GM18519 (cell line): ENCODE measurements at regions not wholly inside any gene's neighbourhood (a gene's known extent, or its start where the extent isn't known, plus 50 kb on each side); places are given as distances from the start of the nearest gene placed in this dataset.
"Not testable (repeated sequence)": the region's sequence is repeated elsewhere in the genome, so short reads cannot be mapped to it uniquely, and the experiment has no call there.

ENCODE experiments used
- ATAC-seq: cut with Tn5 transposase; IDR thresholded peaks from one replicate; pipeline ENCODE4 v1.9.1; 2021; ENCODE audit warnings: mild to moderate bottlenecking, moderate library complexity; ENCODE audit not compliant: unreplicated experiment, low FRiP score

GRCh38 chr11:129625930-129626329 lies 189.7 kb upstream of the TMEM45B start:
- no peak for ATAC-seq

GRCh38 chr11:129631201-129631600 lies 184.4 kb upstream of the TMEM45B start:
- ATAC-seq = no peak

GRCh38 chr11:129636926-129637325 lies 178.7 kb upstream of the TMEM45B start:
- no peak for ATAC-seq

GRCh38 chr11:129637473-129637872 lies 178.2 kb upstream of the TMEM45B start:
- ATAC-seq = no peak

- no peak for ATAC-seq
Measured at GRCh38 chr11:129637983-129638776, 177.5 kb upstream of the TMEM45B start.

- ATAC-seq = no peak
Measured at GRCh38 chr11:129639300-129639699, 176.3 kb upstream of the TMEM45B start.

GRCh38 chr11:129640671-129641070 lies 175.0 kb upstream of the TMEM45B start:
- ATAC-seq = no peak

- ATAC-seq = no peak
Measured at GRCh38 chr11:129643031-129643721, 172.5 kb upstream of the TMEM45B start.

GRCh38 chr11:129644326-129644725 lies 171.3 kb upstream of the TMEM45B start:
- no peak for ATAC-seq

- no peak for ATAC-seq
Measured at GRCh38 chr11:129645943-129646342, 169.7 kb upstream of the TMEM45B start.

- not testable (repeated sequence) for ATAC-seq
Measured at GRCh38 chr11:129650044-129650443, 165.6 kb upstream of the TMEM45B start.

GRCh38 chr11:129652835-129653234 lies 162.8 kb upstream of the TMEM45B start:
- ATAC-seq = no peak

GRCh38 chr11:129655247-129655832 lies 160.3 kb upstream of the TMEM45B start:
- no peak for ATAC-seq

- no peak for ATAC-seq
Measured at GRCh38 chr11:129657866-129658525, 157.7 kb upstream of the TMEM45B start.

- no peak for ATAC-seq
Measured at GRCh38 chr11:129658526-129658867, 157.2 kb upstream of the TMEM45B start.

- no peak for ATAC-seq
Measured at GRCh38 chr11:129680907-129681306, 134.7 kb upstream of the TMEM45B start.

- ATAC-seq = no peak
Measured at GRCh38 chr11:129681344-129682114, 134.1 kb upstream of the TMEM45B start.

GRCh38 chr11:129686269-129686668 lies 129.4 kb upstream of the TMEM45B start:
- no peak for ATAC-seq

- no peak for ATAC-seq
Measured at GRCh38 chr11:129691142-129691541, 124.5 kb upstream of the TMEM45B start.

GRCh38 chr11:129694538-129694937 lies 121.1 kb upstream of the TMEM45B start:
- no peak for ATAC-seq
